ENCODE measurements at regions not wholly inside any gene's neighbourhood (a gene's known extent, or its start where the extent isn't known, plus 50 kb on each side); places are given as distances from the start of the nearest gene placed in this dataset.
"Not testable (repeated sequence)": the region's sequence is repeated elsewhere in the genome, so short reads cannot be mapped to it uniquely, and the experiment has no call there.

DNA sequence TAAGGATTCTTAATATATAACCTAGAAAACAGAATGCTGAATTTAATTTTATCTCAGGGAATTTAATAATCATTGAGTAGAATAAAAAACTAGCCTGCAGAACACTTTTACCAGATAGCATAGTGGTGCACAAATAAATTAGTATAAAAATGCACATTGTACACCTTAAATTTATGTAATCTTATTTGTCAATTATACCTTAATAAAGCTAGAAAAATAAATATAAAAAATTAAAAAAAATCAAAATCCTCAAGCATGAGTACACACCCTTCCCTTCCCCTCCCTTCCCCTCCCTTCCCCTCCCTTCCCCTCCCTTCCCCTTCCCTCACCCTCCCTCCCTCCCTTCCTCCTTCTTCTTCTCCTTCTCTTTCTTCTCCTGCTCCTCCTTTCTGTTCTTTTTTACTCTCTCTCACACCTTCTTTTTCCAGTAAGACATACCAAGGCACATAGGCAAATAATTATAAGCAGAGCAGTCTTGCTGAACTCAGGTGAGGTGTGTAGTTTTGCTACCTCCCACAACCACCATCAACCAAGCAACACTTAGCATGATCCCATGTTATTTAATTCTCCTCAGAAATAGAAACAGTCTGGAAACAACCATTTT lies 1395.0 kb downstream of the ZPLD1 start:
- DNase-seq: no peak

DNA sequence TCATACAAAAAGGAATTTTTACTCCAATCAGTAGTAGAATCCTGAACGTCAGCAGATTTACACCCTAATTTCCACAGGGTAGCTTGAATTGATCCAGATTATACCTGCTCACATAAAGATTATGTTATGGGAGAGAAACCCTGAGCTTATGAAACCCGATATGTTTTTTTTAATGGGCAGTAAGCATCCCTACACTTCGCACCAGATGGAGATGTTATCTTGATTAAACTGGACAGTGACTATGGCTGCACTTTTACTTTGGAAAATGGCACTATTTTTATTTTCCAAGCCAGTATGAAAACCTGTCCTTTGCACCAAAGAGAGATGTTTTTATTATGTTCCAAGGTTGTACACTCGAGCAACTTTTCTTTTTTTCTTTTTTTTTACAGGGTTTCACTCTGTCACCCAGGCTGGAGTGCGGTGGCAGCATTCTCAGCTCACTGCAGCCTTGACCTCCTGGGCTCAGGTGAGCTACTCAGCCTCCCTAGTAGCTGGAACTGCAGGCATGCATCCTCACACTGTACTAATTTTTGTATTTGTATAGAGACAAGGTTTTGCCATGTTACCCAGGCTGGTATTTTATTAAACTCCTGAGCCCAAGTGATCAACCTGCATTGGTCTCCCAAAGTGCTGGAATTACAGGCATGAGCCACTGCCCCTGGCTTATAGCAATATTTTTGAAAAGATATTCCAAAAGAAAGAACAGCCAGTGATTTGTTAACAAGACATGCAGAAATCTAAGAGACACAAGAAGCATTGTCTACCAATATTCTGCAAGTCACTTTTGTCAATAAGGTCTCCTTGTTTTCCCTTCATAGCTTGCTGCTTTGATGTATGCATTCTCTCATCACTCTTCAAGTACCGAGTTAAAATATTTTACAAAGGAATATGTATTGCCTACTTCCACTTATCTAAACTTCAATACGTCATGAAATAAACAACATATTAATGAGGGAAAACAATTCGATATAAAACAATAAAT lies 1412.6 kb downstream of the ZPLD1 start:
- no peak for DNase-seq

DNA sequence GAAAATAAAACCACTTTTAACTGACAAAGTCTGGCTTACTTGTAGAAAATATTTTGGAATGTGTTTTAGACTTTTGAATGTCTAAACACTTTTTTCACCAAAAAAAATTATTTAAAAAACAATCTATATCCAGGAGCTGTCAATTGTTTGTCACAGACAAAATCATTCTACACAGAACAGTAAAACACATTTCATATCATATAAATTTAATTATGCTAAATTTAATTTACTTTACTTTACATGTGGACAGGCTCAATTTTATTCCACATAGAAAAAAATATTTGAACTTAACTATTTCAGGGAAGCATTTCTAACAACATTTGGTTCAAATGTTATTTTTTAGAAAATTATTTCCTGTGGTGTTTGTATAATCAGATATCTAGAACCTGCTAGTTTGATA lies 1417.0 kb downstream of the ZPLD1 start:
- DNase-seq: no peak

DNA sequence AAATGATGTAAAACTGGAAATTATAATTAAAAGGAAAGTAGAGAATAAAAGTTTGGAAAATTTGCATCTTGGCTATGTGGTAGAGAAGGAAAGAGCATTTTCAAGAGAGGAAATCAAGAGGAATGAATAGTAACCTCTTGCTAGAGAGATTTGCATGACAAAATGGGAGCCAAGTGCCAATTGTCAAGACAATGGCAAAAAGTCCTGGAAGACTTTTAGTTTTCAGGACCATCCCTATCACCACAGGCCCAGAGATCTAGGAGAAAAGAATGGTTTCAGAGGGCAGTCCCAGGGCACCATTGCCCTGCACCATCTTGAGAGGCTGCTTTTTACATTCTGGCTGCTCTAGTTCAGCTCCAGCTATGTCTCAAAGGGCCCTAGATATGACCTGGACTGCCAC lies 1427.6 kb downstream of the ZPLD1 start:
- DNase-seq: no peak

DNA sequence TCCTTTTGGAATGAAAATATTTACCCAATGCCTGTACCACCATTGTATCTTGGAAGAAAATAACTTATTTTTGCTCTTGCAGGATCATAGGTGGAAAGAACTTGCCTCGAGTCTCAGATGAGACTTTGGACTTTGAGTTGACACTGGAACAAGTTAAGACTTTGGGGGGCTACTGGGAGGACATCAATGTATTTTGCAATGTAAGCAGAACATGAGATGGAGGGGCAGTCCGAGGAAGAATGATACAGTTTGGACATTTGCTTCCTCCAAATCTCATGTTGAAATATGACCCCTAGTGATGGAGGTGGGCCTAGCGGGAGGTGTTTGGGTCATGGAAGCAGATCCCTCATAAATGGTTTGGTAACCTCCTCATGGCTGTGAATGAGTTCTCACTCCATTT lies 1428.6 kb downstream of the ZPLD1 start:
- no peak for DNase-seq

DNA sequence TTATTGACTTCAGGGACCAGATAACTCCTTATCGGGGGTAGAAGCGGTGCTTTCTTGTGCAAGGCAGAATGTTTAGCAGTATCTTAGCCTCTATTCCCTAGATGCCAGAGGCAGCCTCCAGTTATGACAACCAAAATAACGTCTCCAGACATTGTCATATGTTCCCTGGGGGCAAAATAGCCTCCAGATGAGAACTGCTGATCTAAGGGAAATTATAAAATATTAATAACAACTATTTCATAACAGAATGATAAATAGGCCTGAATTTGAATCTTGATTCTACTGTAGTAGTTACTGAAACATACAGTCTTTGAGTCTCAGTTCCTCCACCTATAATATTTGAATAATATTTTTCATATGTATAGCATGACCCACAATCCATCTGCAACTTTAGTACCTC lies 1431.3 kb downstream of the ZPLD1 start:
- DNase-seq: no peak

DNA sequence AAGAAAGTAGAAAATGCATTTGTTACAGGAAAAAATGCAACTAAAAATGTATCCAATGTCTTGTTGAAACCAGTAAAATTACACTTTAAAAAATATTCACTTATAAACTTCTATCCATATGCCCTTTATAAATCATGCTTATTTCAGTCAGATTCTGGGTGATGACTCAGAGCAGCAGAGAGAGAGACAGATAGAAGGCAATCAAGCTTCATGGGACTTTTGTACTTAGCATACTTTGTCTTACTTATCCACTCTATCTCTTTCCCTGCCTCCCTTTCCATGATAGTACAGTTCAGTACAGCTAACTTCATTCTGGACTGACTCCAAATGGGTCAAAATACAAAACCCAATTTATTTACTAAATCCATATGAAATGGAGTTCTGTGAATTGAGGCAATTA lies 1438.2 kb downstream of the ZPLD1 start:
- DNase-seq: no peak

DNA sequence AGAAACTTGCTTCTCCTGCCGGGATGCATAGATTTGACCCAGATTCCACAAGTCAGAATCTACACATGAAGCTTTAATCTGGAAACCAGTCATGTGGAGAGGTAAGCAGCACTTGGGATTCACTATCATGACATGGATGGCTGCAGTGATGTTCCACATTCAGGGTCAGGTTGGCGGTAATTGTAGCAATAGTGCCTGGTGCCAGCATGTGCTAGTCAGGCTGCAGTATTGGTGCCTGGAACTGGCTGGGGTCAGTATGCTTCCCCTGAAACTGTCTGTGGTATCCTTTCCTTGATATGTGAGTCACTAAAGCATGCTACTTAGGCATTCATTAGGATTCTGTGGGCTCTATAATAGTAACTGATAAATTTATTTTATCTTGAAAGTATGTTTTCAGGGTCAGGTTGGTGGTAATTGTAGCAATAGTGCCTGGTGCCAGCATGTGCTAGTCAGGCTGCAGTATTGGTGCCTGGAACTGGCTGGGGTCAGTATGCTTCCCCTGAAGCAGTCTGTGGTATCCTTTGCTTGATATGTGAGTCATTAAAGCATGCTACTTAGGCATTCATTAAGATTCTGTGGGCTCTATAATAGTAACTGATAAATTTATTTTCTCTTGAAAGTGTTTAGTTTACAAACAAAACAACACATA lies 1439.2 kb downstream of the ZPLD1 start:
- no peak for DNase-seq

DNA sequence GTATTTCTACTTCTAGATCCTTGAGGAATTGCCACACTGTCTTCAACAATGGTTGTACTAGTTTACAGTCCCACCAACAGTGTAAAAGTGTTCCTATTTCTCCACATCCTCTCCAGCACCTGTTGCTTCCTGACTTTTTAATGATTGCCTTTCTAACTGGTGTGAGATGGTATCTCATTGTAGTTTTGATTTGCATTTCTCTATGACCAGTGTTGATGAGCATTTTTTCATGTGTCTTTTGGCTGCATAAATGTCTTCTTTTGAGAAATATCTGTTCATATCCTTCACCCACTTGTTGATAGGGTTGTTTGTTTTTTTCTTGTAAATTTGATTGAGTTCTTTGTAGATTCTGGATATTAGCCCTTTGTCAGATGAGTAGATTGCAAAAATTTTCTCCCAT lies 1447.0 kb downstream of the ZPLD1 start:
- DNase-seq: not testable (repeated sequence)

DNA sequence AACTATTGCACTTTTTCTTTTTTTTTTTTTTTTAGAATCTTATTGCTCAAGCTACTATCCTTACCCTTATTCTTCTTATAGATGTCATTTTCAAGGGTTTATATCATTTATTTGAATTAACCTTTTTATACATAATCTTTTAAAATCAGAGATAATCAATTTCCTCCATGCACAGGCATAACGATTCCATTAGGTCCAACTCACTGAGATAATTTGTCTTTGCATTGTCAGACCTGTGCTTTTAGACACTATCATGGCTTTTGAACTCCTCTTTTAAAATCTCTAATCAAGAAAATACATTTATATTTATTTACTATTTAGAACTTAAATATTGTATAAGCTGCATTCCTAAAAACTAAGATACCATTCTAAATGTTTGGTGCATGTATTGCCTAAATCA lies 1454.9 kb downstream of the ZPLD1 start:
- no peak for DNase-seq

DNA sequence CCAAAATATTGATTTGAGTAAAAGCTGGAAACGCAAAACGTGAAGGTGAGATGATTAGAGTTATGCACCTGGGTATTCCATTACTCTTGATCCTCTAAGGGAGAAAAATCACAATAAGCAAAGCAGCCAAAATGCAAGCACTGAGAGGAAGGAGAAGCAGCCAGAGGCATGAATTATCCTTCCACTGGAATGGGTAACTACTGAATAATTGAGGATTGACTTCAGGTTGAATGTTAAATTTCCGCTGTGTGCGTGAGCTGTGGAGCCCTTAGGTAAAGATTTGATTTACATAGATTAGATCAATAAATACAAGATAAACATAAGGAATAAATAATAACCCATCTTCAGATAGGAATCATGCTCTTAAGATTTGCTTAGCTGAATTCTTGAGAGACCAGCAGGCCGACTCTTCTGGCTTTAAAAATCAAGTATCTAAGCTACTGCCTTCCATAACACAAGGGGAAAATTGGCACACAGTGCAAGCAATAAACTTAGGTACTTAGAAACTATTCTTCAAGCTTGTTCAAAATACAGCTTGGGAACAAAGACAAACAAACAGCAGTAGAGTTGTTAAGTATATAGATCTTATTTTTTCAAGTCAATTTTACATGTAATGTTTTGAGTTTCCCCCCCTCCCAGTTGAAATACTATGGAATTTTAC lies 1459.5 kb downstream of the ZPLD1 start:
- DNase-seq: no peak

DNA sequence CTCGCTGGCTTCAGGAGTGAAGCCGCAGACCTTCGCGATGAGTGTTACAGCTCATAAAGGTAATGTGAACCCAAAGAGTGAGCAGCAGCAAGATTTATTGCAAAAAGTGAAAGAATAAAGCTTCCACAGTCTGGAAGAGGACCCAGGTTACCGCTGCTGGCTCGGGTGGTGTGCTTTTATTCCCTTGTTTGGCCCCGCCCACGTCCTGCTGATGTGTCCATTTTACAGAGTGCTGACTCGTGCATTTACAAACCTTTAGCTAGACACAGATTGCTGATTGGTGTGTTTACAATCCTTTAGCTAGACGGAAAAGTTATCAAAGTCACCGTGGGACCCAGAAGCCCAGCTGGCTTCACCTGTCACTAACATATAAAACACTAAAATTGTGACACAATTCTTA lies 1464.5 kb downstream of the ZPLD1 start:
- DNase-seq: no peak

DNA sequence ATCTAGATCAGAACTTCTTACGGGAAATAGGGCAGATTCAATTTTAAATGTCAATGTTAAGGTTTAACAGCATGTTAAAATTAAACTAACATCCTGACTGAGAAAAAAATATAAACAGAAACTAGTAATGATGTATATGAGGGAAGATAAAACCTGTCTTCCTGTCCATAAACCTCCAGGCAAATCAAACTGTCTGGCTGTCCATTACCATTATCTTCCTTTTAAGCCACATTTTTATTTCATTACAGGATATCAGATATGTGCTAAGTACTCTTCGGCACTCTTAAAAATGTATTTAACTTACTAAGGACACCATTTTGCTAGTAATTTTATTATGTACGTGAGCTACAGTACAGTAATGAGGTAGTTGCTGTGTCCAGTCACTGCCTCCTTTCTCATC lies 1461.7 kb upstream of the ALCAM start:
- DNase-seq: no peak

DNA sequence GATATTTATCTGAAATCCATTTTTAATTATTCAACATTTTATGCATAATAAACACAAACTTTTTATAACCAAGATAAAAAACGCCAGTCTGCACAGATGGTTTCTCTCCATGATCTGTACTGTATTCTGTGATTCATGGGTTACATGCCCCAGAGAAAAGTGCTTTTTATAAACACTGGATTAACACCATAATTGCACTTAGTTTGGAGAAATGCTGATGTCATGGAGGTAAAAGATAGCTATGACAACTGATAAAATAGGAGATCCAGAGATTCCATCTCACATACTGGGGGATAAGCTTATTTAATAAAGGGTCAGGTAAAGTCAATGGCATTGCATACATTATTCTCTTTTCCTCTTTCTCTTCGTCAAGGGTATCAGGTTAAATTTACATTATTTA lies 1460.4 kb upstream of the ALCAM start:
- no peak for DNase-seq

DNA sequence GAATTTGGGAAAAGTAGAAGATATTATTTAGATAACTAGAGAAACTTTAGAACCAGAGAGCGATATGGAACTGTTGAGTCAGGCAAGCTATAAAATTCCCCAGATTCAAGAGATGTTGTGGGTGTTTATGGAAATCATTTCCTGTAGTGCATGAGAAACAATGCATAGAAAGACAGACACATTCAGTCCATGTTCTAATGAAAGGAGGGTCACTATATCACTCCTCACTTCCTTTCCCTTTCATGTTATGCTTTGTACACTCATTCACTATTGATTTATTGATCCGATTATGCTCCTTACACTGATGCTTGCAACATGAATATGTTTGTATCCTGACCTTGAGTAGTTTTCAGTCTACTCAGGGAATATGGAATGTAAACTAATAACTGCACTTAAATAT lies 1459.9 kb upstream of the ALCAM start:
- no peak for DNase-seq

DNA sequence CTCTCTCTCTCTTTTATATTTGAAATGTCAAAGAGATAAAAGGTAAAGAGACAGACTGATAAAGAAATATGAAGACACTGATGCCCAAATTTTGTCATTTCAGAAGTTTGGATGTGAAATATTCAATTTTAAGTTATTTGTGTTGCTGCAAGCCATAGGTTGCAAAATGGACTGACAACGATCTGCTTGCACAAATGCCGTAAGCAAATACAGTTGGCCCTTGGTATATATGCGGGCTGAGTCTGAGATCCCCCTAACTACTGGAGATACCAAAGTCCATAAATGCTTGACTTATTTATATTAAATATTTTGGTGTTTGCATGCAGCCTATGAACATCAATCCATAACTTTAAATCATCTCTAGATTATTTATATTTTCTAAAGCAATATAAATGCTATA lies 1459.1 kb upstream of the ALCAM start:
- no peak for DNase-seq

DNA sequence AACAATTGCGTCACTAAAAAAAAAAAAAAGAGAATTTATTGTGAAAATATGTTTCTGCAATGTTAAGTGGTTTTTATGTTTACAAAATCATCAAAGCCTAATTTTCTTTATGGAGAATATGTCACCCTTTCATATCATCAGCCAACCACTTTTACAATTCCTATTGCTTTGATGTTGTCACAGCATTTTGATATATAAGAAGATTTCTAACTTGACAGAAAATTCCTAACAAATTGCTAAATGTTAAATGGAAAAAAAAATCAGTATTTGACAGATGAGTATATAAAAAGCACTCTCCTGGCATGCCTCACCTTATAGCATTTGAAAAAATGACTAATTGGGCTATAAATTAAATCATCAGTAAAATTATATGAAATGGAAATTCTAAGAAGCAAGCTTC lies 1457.3 kb upstream of the ALCAM start:
- DNase-seq: no peak

DNA sequence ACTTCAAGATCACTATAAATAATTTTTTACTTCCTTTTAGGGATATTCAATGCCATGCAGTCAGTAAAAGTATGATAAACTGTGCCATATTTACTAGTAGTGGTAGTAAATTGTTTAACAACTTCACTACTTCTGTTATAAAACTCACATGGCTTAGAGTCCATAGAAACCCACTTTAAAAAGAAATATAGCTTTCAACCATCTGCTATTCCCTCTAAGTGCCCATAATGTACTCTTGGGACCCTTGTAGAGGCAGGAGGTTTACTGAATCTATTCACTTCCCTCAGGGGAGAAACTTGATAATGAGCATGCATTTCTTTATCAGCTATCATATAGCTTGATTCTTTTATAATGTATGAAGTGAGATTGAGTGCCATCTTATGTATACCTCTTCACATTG lies 1448.4 kb upstream of the ALCAM start:
- DNase-seq: no peak

DNA sequence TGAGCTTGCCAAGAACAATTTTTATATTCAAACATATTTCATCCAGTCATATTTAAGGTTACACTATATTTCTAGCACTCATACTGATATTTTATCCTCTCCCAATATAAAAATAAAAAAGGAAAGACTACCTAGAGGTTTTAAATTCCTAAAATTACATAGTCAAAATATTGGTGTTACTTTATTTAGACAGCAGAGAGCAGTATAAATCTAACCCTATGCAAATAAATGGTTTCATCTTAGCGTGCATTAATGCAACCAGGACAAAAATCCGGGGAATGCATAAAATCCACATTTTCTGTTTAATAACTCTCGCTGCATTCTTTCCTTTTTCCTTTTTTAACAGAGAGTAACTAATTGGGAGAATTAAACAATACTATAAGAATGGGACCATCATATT lies 1447.4 kb upstream of the ALCAM start:
- no peak for DNase-seq

DNA sequence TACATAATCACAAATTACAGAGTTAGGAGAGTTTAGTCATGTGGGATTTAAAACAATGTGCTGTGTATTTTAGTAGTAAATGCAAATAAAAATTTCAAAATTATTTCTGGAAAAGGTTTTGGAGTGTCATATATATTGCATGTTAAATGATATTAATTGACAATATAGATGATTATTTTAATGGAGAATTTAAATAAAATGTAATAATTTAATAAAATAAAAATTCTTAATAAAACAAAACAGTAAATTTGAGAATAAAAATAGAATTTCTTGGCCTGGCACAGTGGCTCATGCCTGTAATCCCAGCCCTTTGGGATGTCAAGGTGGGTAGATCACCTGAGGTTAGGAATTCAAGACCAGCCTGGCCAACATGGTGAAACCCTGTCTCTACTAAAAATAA lies 1442.8 kb upstream of the ALCAM start:
- no peak for DNase-seq

DNA sequence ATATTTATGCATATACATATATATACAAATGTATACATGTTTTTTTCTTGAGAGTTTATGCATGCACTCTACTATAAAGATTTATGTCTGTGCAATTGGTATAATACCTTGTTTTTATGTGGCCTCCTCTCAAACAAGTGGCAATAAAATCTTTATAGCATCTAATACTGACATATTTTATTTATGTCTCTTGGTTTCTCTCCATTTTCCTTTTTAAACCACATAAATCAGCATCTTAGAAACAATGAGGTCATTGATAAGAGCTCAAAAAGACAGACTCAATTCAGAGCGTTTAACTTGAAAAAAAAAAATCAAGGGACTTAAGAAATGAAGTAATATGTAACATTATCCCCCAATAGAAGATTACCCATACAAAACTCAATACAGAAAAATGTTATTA lies 1442.2 kb upstream of the ALCAM start:
- DNase-seq: no peak

DNA sequence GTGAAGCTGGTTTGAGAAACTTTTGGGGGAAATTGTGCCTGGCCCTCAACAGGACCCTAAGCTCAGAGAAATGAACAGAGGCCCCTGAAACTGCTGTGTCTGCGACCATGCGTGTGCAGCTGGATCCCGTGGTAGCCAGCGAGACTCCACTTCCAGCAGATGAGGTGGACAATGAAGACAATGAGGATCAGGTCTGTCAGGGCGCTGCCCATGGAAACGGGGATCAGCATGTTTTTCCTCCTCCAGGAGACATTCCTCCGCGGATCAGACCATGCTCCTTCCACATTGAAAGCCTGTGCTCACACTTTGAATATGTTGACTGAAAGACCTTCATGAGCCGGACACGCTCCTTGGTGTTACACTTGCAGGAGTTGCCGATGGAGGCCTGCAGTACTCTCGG lies 1439.8 kb upstream of the ALCAM start:
- DNase-seq: no peak

DNA sequence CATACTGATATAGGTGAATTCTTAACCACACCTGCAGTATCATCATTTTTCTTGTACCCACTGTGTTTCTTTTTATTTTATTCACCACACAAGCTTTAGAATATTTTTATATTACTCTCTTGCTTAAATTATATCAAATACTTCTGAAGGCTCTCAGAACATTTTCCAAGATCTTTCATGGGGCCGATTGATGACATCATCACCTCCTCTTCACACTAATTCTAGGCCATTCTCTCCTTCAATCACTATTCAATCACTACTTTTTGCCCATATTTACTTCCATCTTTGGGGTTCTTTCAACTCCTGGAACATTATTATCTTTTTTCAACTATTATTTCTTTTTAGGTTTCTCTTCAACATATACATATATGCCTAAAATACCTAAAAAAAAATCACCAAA lies 1438.8 kb upstream of the ALCAM start:
- DNase-seq: no peak

DNA sequence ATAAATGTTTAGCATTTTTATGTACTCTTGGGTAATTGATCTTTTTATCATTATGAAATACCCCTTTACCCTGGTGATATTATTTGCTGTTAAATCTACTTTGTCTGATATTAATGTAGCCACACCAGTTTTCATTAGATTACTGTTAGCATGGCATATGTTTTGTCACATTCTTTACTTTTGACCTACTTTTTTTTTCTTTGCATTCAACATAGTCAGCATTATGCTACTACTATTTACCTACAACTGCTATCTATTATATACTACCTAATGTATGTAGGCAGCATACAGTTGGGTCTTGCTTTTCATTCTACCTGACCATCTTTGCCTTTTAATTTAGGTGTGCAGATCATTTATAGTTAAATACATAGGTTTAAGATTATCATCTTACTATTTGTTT lies 1429.6 kb upstream of the ALCAM start:
- DNase-seq: no peak
